ENCODE measurements at regions not wholly inside any gene's neighbourhood (a gene's known extent, or its start where the extent isn't known, plus 50 kb on each side); places are given as distances from the start of the nearest gene placed in this dataset.
"Not testable (repeated sequence)": the region's sequence is repeated elsewhere in the genome, so short reads cannot be mapped to it uniquely, and the experiment has no call there.

- H3K27ac Mint-ChIP-seq = no peak overlapping the region
- Histone ChIP-seq H3K18ac (ENCODE audit: insufficient read length, low read depth, low read length) (no peak overlapping the region), H3K23ac (ENCODE audit: insufficient read length, low read depth, low read length) (no peak overlapping the region), H3K79me1 (ENCODE audit: insufficient read depth, low read depth, low read length, poor library complexity, severe bottlenecking) (no peaks in the 10 kb centered on the region), H4K20me1 (ENCODE audit: control insufficient read depth, insufficient read depth, insufficient read length) (no peaks in the 10 kb centered on the region), H2BK20ac (ENCODE audit: low read depth, low read length, poor library complexity, severe bottlenecking) (no peak overlapping the region), H4K8ac (replicated peaks; ENCODE audit: insufficient read length, low read depth, low read length) (no peak overlapping the region), H3K79me2 (ENCODE audit: insufficient read depth, low read length) (no peaks in the 10 kb centered on the region), H2BK15ac (ENCODE audit: low read depth, low read length) (no peak overlapping the region), H4K91ac (ENCODE audit: insufficient read length, low read depth, low read length) (no peak overlapping the region), H3K23me2 (ENCODE audit: insufficient read length, low read depth, low read length, poor library complexity, severe bottlenecking) (no peaks in the 10 kb centered on the region), H3K9me3 (ENCODE audit: control insufficient read depth, low read depth, low read length) (no peaks in the 10 kb centered on the region), H3T11ph (ENCODE audit: low read length) (no peak overlapping the region), H2AK5ac (ENCODE audit: insufficient read length, low read length) (no peak overlapping the region), H3K4ac (ENCODE audit: low read depth, low read length) (no peak overlapping the region), H3K14ac (ENCODE audit: insufficient read depth, low read length) (no peak overlapping the region), H3K9ac (ENCODE audit: extremely low read depth, insufficient read length, low read length) (no peak overlapping the region), H2BK12ac (ENCODE audit: insufficient read length, low read depth, low read length) (no peak overlapping the region), H2AFZ (ENCODE audit: low read length) (no peak overlapping the region), H2BK120ac (ENCODE audit: low read depth, low read length, poor library complexity, severe bottlenecking) (no peak overlapping the region), H3K4me2 (ENCODE audit: insufficient read depth, insufficient read length, low read length) (no peak overlapping the region), H4K5ac (ENCODE audit: insufficient read length, low read depth, low read length) (no peak overlapping the region), H3K27me3 (ENCODE audit: insufficient read depth, low read length) (no peaks in the 10 kb centered on the region), H2BK5ac (ENCODE audit: insufficient read length, low read length) (no peak overlapping the region), H3K4me1 (ENCODE audit: insufficient read depth, low read length) (no peaks in the 10 kb centered on the region), H3K56ac (ENCODE audit: insufficient read length, low read depth, low read length) (no peak overlapping the region), H3K27ac (ENCODE audit: insufficient read length, low read depth, low read length) (no peak overlapping the region)
- no peaks in the 10 kb centered on the region for H3K27me3 Mint-ChIP-seq (ENCODE audit: low read depth)
- DNase-seq = no peak
- no peaks in the 10 kb centered on the region for H3K4me1 Mint-ChIP-seq
- H3K9me3 Mint-ChIP-seq = peaks cover 8 to 10% of the 10 kb centered on the region in 2 experiments
- H3K4me3 Mint-ChIP-seq = no peak overlapping the region
- peaks cover 0 to 22% (median 9%) of the 10 kb centered on the region in 3 experiments; a peak in 5 of 7 replicates for H3K36me3 Mint-ChIP-seq (ENCODE audit: insufficient read depth in 1 of 3, low read depth in 3 of 3)
- no CpG with 5 or more reads among the region's 1 CpG for whole genome bisulfite sequencing (ENCODE audit: extremely low coverage, insufficient read length, low lambda C conversion rate)
- TF ChIP-seq CTCF (conservative IDR thresholded peaks at IDR 0.05) = no peak
Measured at GRCh38 chr5:105865834-105866233, 1804.9 kb downstream of the EFNA5 start.

DNA sequence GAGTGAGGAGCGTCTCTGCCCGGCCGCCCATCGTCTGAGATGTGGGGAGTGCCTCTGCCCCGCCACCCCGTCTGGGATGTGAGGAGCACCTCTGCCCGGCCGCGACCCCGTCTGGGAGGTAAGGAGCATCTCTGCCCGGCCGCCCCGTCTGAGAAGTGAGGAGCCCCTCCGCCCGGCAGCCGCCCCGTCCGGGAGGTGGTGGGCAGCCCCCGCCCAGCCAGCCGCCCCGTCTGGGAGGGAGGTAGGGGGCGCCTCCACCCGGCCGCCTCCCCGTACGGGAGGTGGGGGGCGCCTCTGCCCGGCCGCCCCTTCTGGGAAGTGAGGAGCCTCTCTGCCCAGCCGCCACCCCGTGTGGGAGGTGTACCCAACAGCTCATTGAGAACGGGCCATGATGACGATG is 1811.4 kb downstream of the EFNA5 start:
- H3K4ac ChIP-seq (ENCODE audit: low read depth, low read length); H2AK5ac ChIP-seq (ENCODE audit: insufficient read length, low read length); DNase-seq; H3K4me3 Mint-ChIP-seq; H3K27me3 Mint-ChIP-seq (ENCODE audit: low read depth); H3K79me1 ChIP-seq (ENCODE audit: insufficient read depth, low read depth, low read length, poor library complexity, severe bottlenecking); H3K9me3 ChIP-seq (ENCODE audit: control insufficient read depth, low read depth, low read length); H2BK20ac ChIP-seq (ENCODE audit: low read depth, low read length, poor library complexity, severe bottlenecking); H3K23ac ChIP-seq (ENCODE audit: insufficient read length, low read depth, low read length); H4K91ac ChIP-seq (ENCODE audit: insufficient read length, low read depth, low read length); H2BK120ac ChIP-seq (ENCODE audit: low read depth, low read length, poor library complexity, severe bottlenecking); H3K4me2 ChIP-seq (ENCODE audit: insufficient read depth, insufficient read length, low read length); H4K8ac ChIP-seq (replicated peaks; ENCODE audit: insufficient read length, low read depth, low read length); H3T11ph ChIP-seq (ENCODE audit: low read length); H3K18ac ChIP-seq (ENCODE audit: insufficient read length, low read depth, low read length); H3K4me1 ChIP-seq (ENCODE audit: insufficient read depth, low read length); H3K56ac ChIP-seq (ENCODE audit: insufficient read length, low read depth, low read length); H3K27ac ChIP-seq (ENCODE audit: insufficient read length, low read depth, low read length); H2BK12ac ChIP-seq (ENCODE audit: insufficient read length, low read depth, low read length); H3K27ac Mint-ChIP-seq; H2BK5ac ChIP-seq (ENCODE audit: insufficient read length, low read length); H3K9ac ChIP-seq (ENCODE audit: extremely low read depth, insufficient read length, low read length); H2AFZ ChIP-seq (ENCODE audit: low read length); H3K27me3 ChIP-seq (ENCODE audit: insufficient read depth, low read length); H4K20me1 ChIP-seq (ENCODE audit: control insufficient read depth, insufficient read depth, insufficient read length); H3K23me2 ChIP-seq (ENCODE audit: insufficient read length, low read depth, low read length, poor library complexity, severe bottlenecking); H3K14ac ChIP-seq (ENCODE audit: insufficient read depth, low read length); H4K5ac ChIP-seq (ENCODE audit: insufficient read length, low read depth, low read length); H3K4me1 Mint-ChIP-seq; H3K79me2 ChIP-seq (ENCODE audit: insufficient read depth, low read length); H2BK15ac ChIP-seq (ENCODE audit: low read depth, low read length): not testable (repeated sequence)
- Mint-ChIP-seq H3K36me3 (ENCODE audit: insufficient read depth in 1 of 3, low read depth in 3 of 3) (peaks cover 4 to 32% (median 14%) of the 10 kb centered on the region in 3 experiments), H3K9me3 (peaks cover 28% of the 10 kb centered on the region in 2 experiments)
- no CpG with 5 or more reads among the region's 33 CpGs for WGBS (ENCODE audit: extremely low coverage, insufficient read length, low lambda C conversion rate)
